Colonic mucosa (tissue), 4 donors: ENCODE measurements at regions not wholly inside any gene's neighbourhood (a gene's known extent, or its start where the extent isn't known, plus 50 kb on each side); places are given as distances from the start of the nearest gene placed in this dataset.

Source experiments
- DNase-seq: peaks from one replicate; pipeline ENCODE4 v3.0.0-alpha.2; 2020
- H3K27ac ChIP-seq: fragments of 200-600 bp; one replicate; pipeline ENCODE4 v1.8.0; 2021
- H3K27me3 ChIP-seq: fragments of 200-600 bp; one replicate; pipeline ENCODE4 v1.8.0; 2021
- H3K36me3 ChIP-seq: fragments of 200-600 bp; one replicate; pipeline ENCODE4 v1.8.0; 2021
- H3K4me1 ChIP-seq: fragments of 200-600 bp; one replicate; pipeline ENCODE4 v1.8.0; 2021; ENCODE audit warnings: mild to moderate bottlenecking
- H3K4me3 ChIP-seq: fragments of 200-600 bp; one replicate; pipeline ENCODE4 v1.8.0; 2021
- H3K9ac ChIP-seq, 2 donors: one replicate each; pipeline ENCODE4 v1.7.0; 2013; ENCODE audit warnings: control low read depth in 2 of 2, low read depth in 2 of 2, low read length in 2 of 2
- H3K9me3 ChIP-seq: fragments of 200-600 bp; one replicate; pipeline ENCODE4 v1.8.0; 2021
- intact Hi-C: fragments of 100-400 bp; cut with DNase I; formaldehyde crosslinking; loops from one replicate; pipeline ENCODE4 v1.14.1; 2022
- TF ChIP-seq, protein P1 (sequence below): fragments of 200-600 bp; IDR thresholded peaks from one replicate; pipeline ENCODE4 v1.8.0; 2022; ENCODE audit warnings: antibody characterized with exemption, mild to moderate bottlenecking
- donor health status: healthy.
- donor health status: DM: no; HTN: no; CAD: no.
- donor health status: DM: no; HTN: no; CAD: no.

- Histone ChIP-seq H3K4me3 (no peak overlapping the region), H3K27ac (no peak overlapping the region), H3K36me3 (no peaks in the 10 kb centered on the region), H3K4me1 (no peaks in the 10 kb centered on the region), H3K9ac (no peak overlapping the region), H3K27me3 (no peaks in the 10 kb centered on the region), H3K9me3 (no peaks in the 10 kb centered on the region)
- TF ChIP-seq, protein P1, sequence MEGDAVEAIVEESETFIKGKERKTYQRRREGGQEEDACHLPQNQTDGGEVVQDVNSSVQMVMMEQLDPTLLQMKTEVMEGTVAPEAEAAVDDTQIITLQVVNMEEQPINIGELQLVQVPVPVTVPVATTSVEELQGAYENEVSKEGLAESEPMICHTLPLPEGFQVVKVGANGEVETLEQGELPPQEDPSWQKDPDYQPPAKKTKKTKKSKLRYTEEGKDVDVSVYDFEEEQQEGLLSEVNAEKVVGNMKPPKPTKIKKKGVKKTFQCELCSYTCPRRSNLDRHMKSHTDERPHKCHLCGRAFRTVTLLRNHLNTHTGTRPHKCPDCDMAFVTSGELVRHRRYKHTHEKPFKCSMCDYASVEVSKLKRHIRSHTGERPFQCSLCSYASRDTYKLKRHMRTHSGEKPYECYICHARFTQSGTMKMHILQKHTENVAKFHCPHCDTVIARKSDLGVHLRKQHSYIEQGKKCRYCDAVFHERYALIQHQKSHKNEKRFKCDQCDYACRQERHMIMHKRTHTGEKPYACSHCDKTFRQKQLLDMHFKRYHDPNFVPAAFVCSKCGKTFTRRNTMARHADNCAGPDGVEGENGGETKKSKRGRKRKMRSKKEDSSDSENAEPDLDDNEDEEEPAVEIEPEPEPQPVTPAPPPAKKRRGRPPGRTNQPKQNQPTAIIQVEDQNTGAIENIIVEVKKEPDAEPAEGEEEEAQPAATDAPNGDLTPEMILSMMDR = no peak
- no peak for DNase-seq
- intact Hi-C loops = no loop called here
Measured at GRCh38 chr12:58815235-58815634, 105.1 kb downstream of the LRIG3 start.

DNA sequence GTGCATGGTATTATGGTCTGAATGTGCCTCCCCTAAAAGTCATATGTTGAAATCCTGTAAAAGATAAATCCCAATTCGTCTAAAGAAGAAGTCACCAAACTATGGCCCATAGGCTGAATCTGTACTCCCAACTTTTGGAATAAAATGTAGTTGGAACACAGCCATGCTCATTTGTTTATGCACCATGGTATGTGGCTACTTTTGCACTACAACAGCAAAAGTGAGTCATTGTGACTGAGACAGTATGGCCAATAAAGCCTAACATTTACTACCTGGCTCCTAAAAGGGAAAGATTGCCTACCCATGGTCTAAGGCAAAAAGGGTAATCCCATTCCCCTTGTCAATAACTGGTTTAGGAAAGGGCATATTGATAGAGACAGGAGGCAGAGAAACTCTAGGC, 101.8 kb downstream of the LRIG3 start:
- Histone ChIP-seq H3K9ac (no peak overlapping the region), H3K4me3 (no peak overlapping the region), H3K27me3 (no peaks in the 10 kb centered on the region), H3K9me3 (no peaks in the 10 kb centered on the region), H3K36me3 (no peaks in the 10 kb centered on the region), H3K27ac (no peak overlapping the region), H3K4me1 (no peaks in the 10 kb centered on the region)
- no peak for DNase-seq
- intact Hi-C loops = no loop called here
- TF ChIP-seq, protein P1 = no peak

- no peaks in the 10 kb centered on the region for H3K9me3 ChIP-seq
- no peaks in the 10 kb centered on the region for H3K4me1 ChIP-seq
- intact Hi-C loops = no loop called here
- no peaks in the 10 kb centered on the region for H3K36me3 ChIP-seq
- H3K9ac ChIP-seq = no peak overlapping the region
- DNase-seq = no peak
- no peaks in the 10 kb centered on the region for H3K27me3 ChIP-seq
- H3K27ac ChIP-seq = no peak overlapping the region
- no peak overlapping the region for H3K4me3 ChIP-seq
- TF ChIP-seq, protein P1 = no peak
Measured at GRCh38 chr12:58819345-58819744, 101.0 kb downstream of the LRIG3 start.

- Histone ChIP-seq H3K9ac (no peak overlapping the region), H3K9me3 (no peaks in the 10 kb centered on the region), H3K4me1 (no peaks in the 10 kb centered on the region), H3K4me3 (no peak overlapping the region), H3K36me3 (no peaks in the 10 kb centered on the region), H3K27ac (no peak overlapping the region), H3K27me3 (no peaks in the 10 kb centered on the region)
- no peak for DNase-seq
- intact Hi-C loops = no loop called here
- TF ChIP-seq, protein P1 = no peak
Measured at GRCh38 chr12:58819985-58820384, 100.3 kb downstream of the LRIG3 start.
